ENCODE measurements at regions not wholly inside any gene's neighbourhood (a gene's known extent, or its start where the extent isn't known, plus 50 kb on each side); places are given as distances from the start of the nearest gene placed in this dataset.

DNA sequence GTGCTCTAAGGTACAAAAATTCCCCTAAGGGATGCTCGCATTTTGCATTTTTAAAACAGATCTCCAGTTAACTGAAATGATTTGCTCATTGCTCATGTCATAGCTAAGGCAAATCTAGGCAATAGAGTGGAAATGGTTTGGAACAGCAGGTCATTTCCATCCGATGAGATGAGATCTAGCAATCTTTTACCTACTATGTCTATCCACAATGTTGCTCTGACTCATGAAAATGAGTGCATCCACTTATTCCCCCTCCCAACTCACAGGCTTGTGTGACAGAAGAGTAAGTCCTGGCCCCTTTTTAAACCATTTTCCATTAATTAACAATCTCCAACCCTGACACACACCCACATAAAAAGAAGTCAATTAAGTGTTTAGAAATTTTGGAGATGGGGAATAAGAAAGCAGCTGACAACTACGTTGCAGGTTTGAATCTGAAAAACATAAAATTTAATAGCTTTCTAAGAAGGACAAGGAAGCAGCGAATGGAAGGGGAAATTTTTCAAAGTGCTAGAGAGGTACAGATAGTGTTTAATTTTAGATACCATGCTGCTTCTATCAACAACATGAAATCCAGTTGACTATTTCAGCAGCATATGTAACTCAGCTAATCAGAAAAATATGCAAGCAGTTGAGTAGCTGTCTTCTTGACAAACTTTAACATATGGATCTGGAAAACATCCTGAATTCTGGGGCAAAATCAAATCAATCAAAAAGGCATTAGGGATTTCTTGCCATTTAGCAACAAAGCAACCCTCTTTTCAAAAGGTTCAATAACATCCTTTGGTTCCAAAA lies 112.0 kb downstream of the TMCO5A start:
- H3K27ac ChIP-seq (ENCODE audit: low read depth, low read length) = no peak overlapping the region
- FAIRE-seq (no peak), DNase-seq (ENCODE audit: low read depth in 1 of 2, low spot score in 2 of 2) (no peak)
- H3K56ac ChIP-seq (replicated peaks; ENCODE audit: insufficient read length, low read depth, low read length) = no peak overlapping the region
- H2BK12ac ChIP-seq (ENCODE audit: low read depth, low read length) = no peak overlapping the region
- H3K4me2 ChIP-seq (ENCODE audit: insufficient read depth in 1 of 2, low read depth in 2 of 2, low read length in 2 of 2) = no peak overlapping the region
- no peak overlapping the region for H2BK15ac ChIP-seq (ENCODE audit: low read length)
- 81% methylated on average over 4 of the region's 4 CpGs; no CpG with 5 or more reads in 1 of the 2 experiments for WGBS, 2 experiments (ENCODE audit: extremely low coverage in 1 of 2, insufficient coverage in 1 of 2, insufficient read length in 1 of 2, insufficient replicate concordance in 2 of 2, low coverage in 1 of 2, low lambda C conversion rate in 2 of 2, missing lambda C conversion rate in 1 of 2)
- no peaks in the 10 kb centered on the region for H4K20me1 ChIP-seq (replicated peaks in 1 of 2; ENCODE audit: control insufficient read depth in 1 of 2, insufficient read depth in 2 of 2, low read length in 2 of 2)
- H4K5ac ChIP-seq (ENCODE audit: insufficient read length, low read depth, low read length) = no peak overlapping the region
- POLR2A ChIA-PET (ENCODE audit: partially characterized antibody) = interaction anchor here (1.0 kb wide), 1 partner anchor 11 kb away, joined by 3 read pairs; no protein-coding TSS in a partner anchor
- H3K18ac ChIP-seq (ENCODE audit: extremely low read depth, low read length) = no peak overlapping the region
- no peak overlapping the region for H4K91ac ChIP-seq (replicated peaks; ENCODE audit: insufficient read length, low read length)
- H3K23me2 ChIP-seq (ENCODE audit: low read depth, low read length) = no peaks in the 10 kb centered on the region
- no peaks in the 10 kb centered on the region for H3K27me3 ChIP-seq (replicated peaks in 1 of 4; ENCODE audit: control insufficient read depth in 3 of 4, extremely low read depth in 1 of 4, insufficient read depth in 3 of 4, low read length in 3 of 4)
- H3K79me2 ChIP-seq (ENCODE audit: control insufficient read depth in 1 of 2, insufficient read depth in 2 of 2, low read length in 2 of 2) = no peaks in the 10 kb centered on the region
- no peak overlapping the region for H3K4me3 ChIP-seq (ENCODE audit: extremely low read depth in 1 of 4, insufficient read depth in 2 of 4, low read depth in 3 of 4, low read length in 4 of 4)
- H3K23ac ChIP-seq (ENCODE audit: insufficient read length) = no peak overlapping the region
- no peak overlapping the region for H2BK120ac ChIP-seq (replicated peaks; ENCODE audit: low read depth, low read length)
- no peak overlapping the region for H2AK5ac ChIP-seq (ENCODE audit: low read depth, low read length)
- no peaks in the 10 kb centered on the region for H3K36me3 ChIP-seq (ENCODE audit: control insufficient read depth in 2 of 4, insufficient read depth in 4 of 4, low read length in 3 of 4)
- H2BK5ac ChIP-seq (ENCODE audit: low read depth, low read length) = no peak overlapping the region
- H3K9me3 ChIP-seq (ENCODE audit: insufficient read depth in 2 of 2, low read depth in 1 of 2, low read length in 1 of 2) = no peaks in the 10 kb centered on the region
- H2AFZ ChIP-seq (ENCODE audit: low read length) = no peak overlapping the region
- H3K79me1 ChIP-seq (ENCODE audit: low read depth, low read length) = no peaks in the 10 kb centered on the region
- no peak overlapping the region for H4K8ac ChIP-seq (ENCODE audit: extremely low read depth, insufficient read depth, low read length)
- H3K4me1 ChIP-seq (replicated peaks in 1 of 4; ENCODE audit: control insufficient read depth in 3 of 4, insufficient read depth in 4 of 4, low read length in 3 of 4) = no peaks in the 10 kb centered on the region; a peak in 2 of 7 replicates
- no peak overlapping the region for H3K14ac ChIP-seq (ENCODE audit: insufficient read length)
- no peak overlapping the region for H2BK20ac ChIP-seq (ENCODE audit: low read length)
- no peak overlapping the region for H3K4ac ChIP-seq (replicated peaks; ENCODE audit: insufficient read length, low read depth, low read length)
- CTCF ChIA-PET (ENCODE audit: partially characterized antibody) = interaction anchor here (0.6 to 1.4 kb wide), 5 partner anchors 12 to 51 kb away, joined by 3 to 5 read pairs (median 4); no protein-coding TSS in a partner anchor
- no peak overlapping the region for H3K9ac ChIP-seq (replicated peaks in 1 of 4; ENCODE audit: extremely low read depth in 1 of 4, low read depth in 3 of 4, low read length in 3 of 4)
- TF ChIP-seq CEBPB (IDR thresholded peaks at IDR 0.05; ENCODE audit: low read depth, low read length) (no peak), JUN (IDR thresholded peaks at IDR 0.05; ENCODE audit: low read depth, low read length) (no peak), TBP (IDR thresholded peaks at IDR 0.05; ENCODE audit: low read depth, low read length) (no peak), BACH1 (IDR thresholded peaks at IDR 0.05; ENCODE audit: low read length) (no peak), SP1 (IDR thresholded peaks at IDR 0.05; ENCODE audit: low read depth, low read length) (no peak), RFX5 (IDR thresholded peaks at IDR 0.05; ENCODE audit: borderline replicate concordance, low read depth, low read length) (no peak), SP4 (IDR thresholded peaks at IDR 0.05; ENCODE audit: low read length) (no peak), RAD21 (IDR thresholded peaks at IDR 0.05 in 1 of 2, conservative IDR thresholded peaks at IDR 0.05 in 1 of 2; ENCODE audit: low read depth in 2 of 2, low read length in 2 of 2) (no peak), SP2 (IDR thresholded peaks at IDR 0.05; ENCODE audit: low read length) (no peak), ASH2L (IDR thresholded peaks at IDR 0.05; ENCODE audit: low read length) (no peak), CTBP2 (IDR thresholded peaks at IDR 0.05; ENCODE audit: borderline replicate concordance, insufficient read depth, insufficient read length, low read length) (no peak)
- TF ChIP-seq, protein P1, sequence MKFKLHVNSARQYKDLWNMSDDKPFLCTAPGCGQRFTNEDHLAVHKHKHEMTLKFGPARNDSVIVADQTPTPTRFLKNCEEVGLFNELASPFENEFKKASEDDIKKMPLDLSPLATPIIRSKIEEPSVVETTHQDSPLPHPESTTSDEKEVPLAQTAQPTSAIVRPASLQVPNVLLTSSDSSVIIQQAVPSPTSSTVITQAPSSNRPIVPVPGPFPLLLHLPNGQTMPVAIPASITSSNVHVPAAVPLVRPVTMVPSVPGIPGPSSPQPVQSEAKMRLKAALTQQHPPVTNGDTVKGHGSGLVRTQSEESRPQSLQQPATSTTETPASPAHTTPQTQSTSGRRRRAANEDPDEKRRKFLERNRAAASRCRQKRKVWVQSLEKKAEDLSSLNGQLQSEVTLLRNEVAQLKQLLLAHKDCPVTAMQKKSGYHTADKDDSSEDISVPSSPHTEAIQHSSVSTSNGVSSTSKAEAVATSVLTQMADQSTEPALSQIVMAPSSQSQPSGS (IDR thresholded peaks at IDR 0.05; ENCODE audit: low read length) = no peak
